Kidney (tissue), 13 donors: ENCODE measurements at regions not wholly inside any gene's neighbourhood (a gene's known extent, or its start where the extent isn't known, plus 50 kb on each side); places are given as distances from the start of the nearest gene placed in this dataset.

Source experiments
- DNase-seq, 5 donors: peaks; one replicate each; pipeline ENCODE4 v3.0.0-alpha.2; 2013 to 2020
- FAIRE-seq: peaks from 2 replicates; lab custom pipeline; 2012; peaks lifted over from hg19 to GRCh38; lab: Jason Lieb, UNC
- H3K27ac ChIP-seq, 2 donors: one replicate each; pipeline ENCODE4 v1.7.0; 2013; ENCODE audit warnings: low read depth in 2 of 2, low read length in 2 of 2, inconsistent platforms in 1 of 2
- H3K27me3 ChIP-seq: one replicate; pipeline ENCODE4 v1.7.1; 2013; ENCODE audit warnings: low read length, inconsistent platforms; ENCODE audit not compliant: control insufficient read depth, insufficient read depth
- H3K36me3 ChIP-seq, 3 donors: one replicate each; pipeline versions ENCODE4 v1.7.0 to v1.7.1; 2013; ENCODE audit warnings: low read length in 3 of 3, control low read depth in 1 of 3, inconsistent platforms in 1 of 3; ENCODE audit not compliant: insufficient read depth in 3 of 3, control insufficient read depth in 2 of 3
- H3K4me1 ChIP-seq, 3 donors: one replicate each; pipeline versions ENCODE4 v1.7.0 to v1.7.1; 2013; ENCODE audit warnings: low read length in 3 of 3, inconsistent platforms in 1 of 3, low read depth in 1 of 3; ENCODE audit not compliant: control insufficient read depth in 2 of 3, insufficient read depth in 2 of 3
- H3K4me3 ChIP-seq, 3 donors: one replicate each; pipeline versions ENCODE4 v1.7.0 to v1.8.1; 2013; ENCODE audit warnings: low read length in 3 of 3, control low read depth in 1 of 3, inconsistent platforms in 1 of 3
- H3K9ac ChIP-seq, 3 donors: one replicate each; pipeline versions ENCODE4 v1.7.0 to v1.7.1; 2013; ENCODE audit warnings: low read length in 3 of 3, control low read depth in 1 of 3, inconsistent platforms in 1 of 3
- H3K9me3 ChIP-seq, 3 donors: one replicate each; pipeline versions ENCODE4 v1.7.0 to v1.7.1; 2013; ENCODE audit warnings: low read length in 3 of 3, control low read depth in 1 of 3, inconsistent platforms in 1 of 3; ENCODE audit not compliant: control insufficient read depth in 2 of 3, insufficient read depth in 1 of 3
- intact Hi-C: fragments of 100-400 bp; cut with DNase I; formaldehyde crosslinking; loops from one replicate; pipeline ENCODE4 v1.11.1; 2022
- TF ChIP-seq, protein P1 (sequence below): IDR thresholded peaks from 3 replicates; pipeline ENCODE4 v1.5.1; 2012; ENCODE audit warnings: mild to moderate bottlenecking, moderate library complexity, borderline replicate concordance; ENCODE audit not compliant: insufficient read depth; ENCODE audit errors: extremely low read depth
- donor health status: control.
- donor health status: control.
- donor health status: control.
- donor health status: control.
- donor health status: control.
- donor health status: DM: yes; HTN: yes; CAD: no.
- donor health status: Normal renal cell carcinoma (clear cell type).

DNA sequence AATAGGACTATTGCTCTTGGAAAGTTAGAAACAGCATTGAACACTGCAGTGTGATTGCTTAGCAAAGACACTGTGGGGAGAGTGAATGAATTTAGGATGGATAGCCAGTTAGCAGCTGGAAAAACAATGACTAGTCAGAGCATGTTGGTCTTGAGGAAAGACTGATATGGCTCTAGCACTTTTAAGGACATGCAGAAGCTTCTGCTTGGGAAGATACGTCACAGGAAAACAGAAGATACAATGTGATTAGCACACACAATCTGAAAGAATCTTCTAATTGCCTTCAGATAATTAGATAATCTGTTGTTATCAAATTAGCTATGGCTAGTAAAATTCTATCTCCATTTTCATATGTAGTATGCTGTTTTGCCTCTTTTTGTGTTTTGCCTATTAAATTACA is 530.7 kb upstream of the CHORDC1 start:
- intact Hi-C loops: no loop called here
- DNase-seq: no peak

DNA sequence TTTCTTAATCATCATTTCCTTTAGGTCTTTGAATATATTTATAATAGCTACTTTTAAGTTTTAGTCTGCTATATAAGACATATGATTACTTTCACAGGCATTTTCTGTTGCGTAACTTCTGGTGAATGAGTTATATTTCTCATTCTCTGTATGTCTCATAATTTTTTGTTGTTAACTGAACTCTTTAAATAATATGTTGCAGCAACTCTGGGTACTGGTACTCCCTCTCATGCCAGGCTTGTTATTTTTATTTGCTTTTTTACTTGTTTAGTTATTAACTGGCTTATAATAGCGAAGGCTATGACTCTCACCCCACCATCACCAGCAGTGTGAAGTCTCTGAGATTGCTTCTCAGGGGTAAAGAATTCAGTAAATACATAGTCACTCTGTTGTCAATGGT is 524.2 kb upstream of the CHORDC1 start:
- H3K9ac ChIP-seq: no peak overlapping the region
- DNase-seq (no peak), FAIRE-seq (no peak)
- TF ChIP-seq, protein P1, sequence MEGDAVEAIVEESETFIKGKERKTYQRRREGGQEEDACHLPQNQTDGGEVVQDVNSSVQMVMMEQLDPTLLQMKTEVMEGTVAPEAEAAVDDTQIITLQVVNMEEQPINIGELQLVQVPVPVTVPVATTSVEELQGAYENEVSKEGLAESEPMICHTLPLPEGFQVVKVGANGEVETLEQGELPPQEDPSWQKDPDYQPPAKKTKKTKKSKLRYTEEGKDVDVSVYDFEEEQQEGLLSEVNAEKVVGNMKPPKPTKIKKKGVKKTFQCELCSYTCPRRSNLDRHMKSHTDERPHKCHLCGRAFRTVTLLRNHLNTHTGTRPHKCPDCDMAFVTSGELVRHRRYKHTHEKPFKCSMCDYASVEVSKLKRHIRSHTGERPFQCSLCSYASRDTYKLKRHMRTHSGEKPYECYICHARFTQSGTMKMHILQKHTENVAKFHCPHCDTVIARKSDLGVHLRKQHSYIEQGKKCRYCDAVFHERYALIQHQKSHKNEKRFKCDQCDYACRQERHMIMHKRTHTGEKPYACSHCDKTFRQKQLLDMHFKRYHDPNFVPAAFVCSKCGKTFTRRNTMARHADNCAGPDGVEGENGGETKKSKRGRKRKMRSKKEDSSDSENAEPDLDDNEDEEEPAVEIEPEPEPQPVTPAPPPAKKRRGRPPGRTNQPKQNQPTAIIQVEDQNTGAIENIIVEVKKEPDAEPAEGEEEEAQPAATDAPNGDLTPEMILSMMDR: no peak
- no peaks in the 10 kb centered on the region for H3K4me1 ChIP-seq
- no peaks in the 10 kb centered on the region for H3K36me3 ChIP-seq
- no peak overlapping the region for H3K27ac ChIP-seq
- H3K4me3 ChIP-seq: no peak overlapping the region
- H3K9me3 ChIP-seq: peaks cover 0 to 7% (median 0%) of the 10 kb centered on the region in 3 donors
- no peaks in the 10 kb centered on the region for H3K27me3 ChIP-seq
- intact Hi-C loops: no loop called here

More for the DNA sequence above, 530.7 kb upstream of the CHORDC1 start:
- Histone ChIP-seq H3K4me3 (no peak overlapping the region), H3K9ac (no peak overlapping the region), H3K27me3 (no peaks in the 10 kb centered on the region), H3K9me3 (no peaks in the 10 kb centered on the region), H3K27ac (no peak overlapping the region), H3K36me3 (no peaks in the 10 kb centered on the region), H3K4me1 (no peaks in the 10 kb centered on the region)
- TF ChIP-seq, protein P1: no peak
- FAIRE-seq: no peak

DNA sequence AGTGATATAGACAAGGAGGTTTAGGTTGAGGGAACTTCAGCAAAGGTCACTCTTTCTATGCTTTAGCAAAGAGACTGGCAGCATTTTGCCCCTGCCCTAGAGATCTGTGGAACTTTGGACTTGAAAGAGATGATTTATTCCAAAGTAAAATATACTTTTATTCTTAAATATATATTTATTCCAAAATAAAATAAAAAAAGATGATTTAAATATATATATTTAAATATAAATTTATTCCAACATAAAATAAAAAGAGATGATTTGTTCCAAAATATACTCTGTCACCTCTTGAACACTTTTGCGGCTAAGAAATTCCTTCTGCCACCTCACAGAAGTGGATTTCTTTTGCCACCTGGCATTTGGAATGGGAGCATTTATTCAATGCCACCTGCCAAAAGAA is 521.3 kb upstream of the CHORDC1 start:
- Histone ChIP-seq H3K9me3 (peaks cover 0 to 7% (median 0%) of the 10 kb centered on the region in 3 donors), H3K9ac (no peak overlapping the region), H3K4me1 (no peaks in the 10 kb centered on the region), H3K4me3 (no peak overlapping the region), H3K27ac (no peak overlapping the region), H3K36me3 (no peaks in the 10 kb centered on the region), H3K27me3 (no peaks in the 10 kb centered on the region)
- FAIRE-seq: no peak
- intact Hi-C loops: no loop called here
- DNase-seq: no peak
- TF ChIP-seq, protein P1: no peak

DNA sequence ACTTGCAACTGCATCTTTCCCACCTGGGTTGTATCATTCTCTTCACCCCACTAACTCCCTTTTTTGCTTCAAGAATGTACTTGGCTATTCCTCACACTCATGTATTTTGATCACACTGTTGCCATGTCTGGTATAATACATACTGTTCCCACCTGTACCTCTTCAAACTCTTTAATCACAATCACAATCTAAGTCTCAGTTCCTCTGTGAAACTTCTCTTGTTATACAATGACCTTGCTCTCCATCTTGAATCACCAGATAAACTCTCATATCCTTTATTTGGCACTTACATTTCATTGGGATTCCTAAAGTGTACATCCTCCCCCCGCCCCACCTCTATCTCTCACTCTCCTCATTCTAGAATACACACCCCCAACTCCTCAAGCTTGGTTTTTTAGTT is 516.0 kb upstream of the CHORDC1 start:
- H3K9me3 ChIP-seq: no peaks in the 10 kb centered on the region
- intact Hi-C loops: no loop called here
- H3K4me3 ChIP-seq: no peak overlapping the region

More for the DNA sequence above, 516.0 kb upstream of the CHORDC1 start:
- Histone ChIP-seq H3K36me3 (no peaks in the 10 kb centered on the region), H3K27ac (no peak overlapping the region), H3K9ac (no peak overlapping the region), H3K27me3 (no peaks in the 10 kb centered on the region), H3K4me1 (no peaks in the 10 kb centered on the region)
- DNase-seq: no peak
- TF ChIP-seq, protein P1: no peak
- no peak for FAIRE-seq
